ENCODE measurements at regions not wholly inside any gene's neighbourhood (a gene's known extent, or its start where the extent isn't known, plus 50 kb on each side); places are given as distances from the start of the nearest gene placed in this dataset.

DNA sequence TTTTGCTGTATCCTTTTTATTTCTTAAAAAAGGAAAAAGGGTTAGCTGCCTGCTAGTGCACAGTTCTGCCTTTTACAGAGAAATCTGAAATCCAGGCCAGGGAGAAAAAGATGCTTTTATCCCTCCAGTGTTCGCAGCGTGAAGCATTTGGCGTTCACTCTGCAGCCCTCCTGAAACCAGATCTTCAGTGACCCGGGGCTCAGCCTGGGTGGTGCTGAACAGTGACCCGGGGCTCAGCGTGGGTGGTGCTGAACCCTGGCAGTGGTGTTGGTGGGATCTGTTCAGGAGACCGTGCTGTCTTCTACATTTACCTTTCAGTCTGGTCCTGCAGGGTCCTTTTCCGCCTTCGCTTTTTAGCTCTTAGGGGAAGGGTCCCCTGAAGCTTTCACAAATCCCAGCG is 164.7 kb upstream of the KLF6 start:
- Mint-ChIP-seq H3K4me1 (ENCODE audit: unreplicated experiment) (no peaks in the 10 kb centered on the region), H3K4me3 (ENCODE audit: unreplicated experiment) (no peak overlapping the region), H3K9me3 (ENCODE audit: unreplicated experiment) (no peaks in the 10 kb centered on the region), H3K36me3 (ENCODE audit: low read depth, unreplicated experiment) (peaks cover 3% of the 10 kb centered on the region), H3K27ac (ENCODE audit: unreplicated experiment) (no peak overlapping the region), H3K27me3 (ENCODE audit: unreplicated experiment) (no peaks in the 10 kb centered on the region)
- no peak for TF ChIP-seq CTCF (IDR thresholded peaks at IDR 0.05; ENCODE audit: unreplicated experiment)
- DNase-seq (ENCODE audit: low spot score): no peak

DNA sequence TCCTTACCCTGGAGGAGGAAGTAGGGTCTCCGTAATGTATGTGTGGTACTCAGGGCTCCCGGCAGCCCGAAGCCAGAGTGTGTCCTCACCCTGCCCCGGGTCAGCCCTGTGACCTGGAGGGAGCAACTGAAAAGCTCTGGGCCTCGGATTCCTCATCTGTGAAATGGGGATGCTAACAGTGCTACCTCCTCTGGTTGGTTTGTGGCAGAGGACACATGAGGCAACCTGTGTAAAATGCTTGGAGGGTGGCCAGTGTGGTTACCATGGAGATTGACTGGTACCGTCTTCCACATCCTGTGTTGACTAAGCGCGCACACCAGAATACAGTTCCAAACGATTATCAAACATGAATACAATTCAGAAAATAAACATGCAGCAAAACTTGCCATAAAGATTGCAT is 163.8 kb upstream of the KLF6 start:
- no peak overlapping the region for H3K4me3 Mint-ChIP-seq (ENCODE audit: unreplicated experiment)
- peaks cover 3% of the 10 kb centered on the region for H3K36me3 Mint-ChIP-seq (ENCODE audit: low read depth, unreplicated experiment)
- TF ChIP-seq CTCF (IDR thresholded peaks at IDR 0.05; ENCODE audit: unreplicated experiment): no peak
- no peaks in the 10 kb centered on the region for H3K27me3 Mint-ChIP-seq (ENCODE audit: unreplicated experiment)
- no peaks in the 10 kb centered on the region for H3K9me3 Mint-ChIP-seq (ENCODE audit: unreplicated experiment)
- H3K27ac Mint-ChIP-seq (ENCODE audit: unreplicated experiment): peak overlapping the region; percentile 53
- no peaks in the 10 kb centered on the region for H3K4me1 Mint-ChIP-seq (ENCODE audit: unreplicated experiment)
- no peak for DNase-seq (ENCODE audit: low spot score)

GRCh38 chr10:3946234-3947229 is 161.5 kb upstream of the KLF6 start:
- Mint-ChIP-seq H3K4me1 (ENCODE audit: unreplicated experiment) (peaks cover 19% of the 10 kb centered on the region), H3K27ac (ENCODE audit: unreplicated experiment) (no peak overlapping the region), H3K27me3 (ENCODE audit: unreplicated experiment) (no peaks in the 10 kb centered on the region), H3K36me3 (ENCODE audit: low read depth, unreplicated experiment) (peaks cover 3% of the 10 kb centered on the region), H3K9me3 (ENCODE audit: unreplicated experiment) (no peaks in the 10 kb centered on the region), H3K4me3 (ENCODE audit: unreplicated experiment) (no peak overlapping the region)
- no peak for TF ChIP-seq CTCF (IDR thresholded peaks at IDR 0.05; ENCODE audit: unreplicated experiment)
- no peak for DNase-seq (ENCODE audit: low spot score)

DNA sequence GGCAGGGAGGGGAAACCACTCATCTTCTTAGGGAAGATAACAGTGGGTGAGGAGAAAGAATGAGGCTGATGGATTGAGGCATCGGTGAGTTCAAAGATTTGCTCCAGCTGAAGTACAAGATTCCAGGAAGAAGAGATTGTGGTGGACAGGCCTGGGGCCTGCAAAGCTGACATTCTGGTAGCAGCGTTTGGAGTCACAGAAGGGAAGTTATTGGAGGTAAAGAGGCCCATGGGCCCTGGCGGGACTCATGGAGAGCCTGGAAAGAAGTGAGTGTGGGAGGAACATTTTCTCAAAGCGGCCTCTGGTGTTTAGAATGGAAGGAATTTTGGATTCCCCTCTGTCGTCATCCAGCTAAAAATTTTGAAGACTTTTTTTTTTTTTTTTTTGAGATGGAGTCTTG is 160.0 kb upstream of the KLF6 start:
- H3K4me3 Mint-ChIP-seq (ENCODE audit: unreplicated experiment): no peak overlapping the region
- H3K36me3 Mint-ChIP-seq (ENCODE audit: low read depth, unreplicated experiment): peaks cover 3% of the 10 kb centered on the region
- H3K9me3 Mint-ChIP-seq (ENCODE audit: unreplicated experiment): no peaks in the 10 kb centered on the region
- no peak for TF ChIP-seq CTCF (IDR thresholded peaks at IDR 0.05; ENCODE audit: unreplicated experiment)
- no peaks in the 10 kb centered on the region for H3K27me3 Mint-ChIP-seq (ENCODE audit: unreplicated experiment)
- H3K4me1 Mint-ChIP-seq (ENCODE audit: unreplicated experiment): peaks cover 23% of the 10 kb centered on the region
- H3K27ac Mint-ChIP-seq (ENCODE audit: unreplicated experiment): no peak overlapping the region
- DNase-seq (ENCODE audit: low spot score): no peak

GRCh38 chr10:3944591-3944990 is 159.6 kb upstream of the KLF6 start:
- Mint-ChIP-seq H3K36me3 (ENCODE audit: low read depth, unreplicated experiment) (peaks cover 3% of the 10 kb centered on the region), H3K4me3 (ENCODE audit: unreplicated experiment) (no peak overlapping the region)
- no peak for TF ChIP-seq CTCF (IDR thresholded peaks at IDR 0.05; ENCODE audit: unreplicated experiment)

More at GRCh38 chr10:3944591-3944990, 159.6 kb upstream of the KLF6 start:
- H3K4me1 Mint-ChIP-seq (ENCODE audit: unreplicated experiment): peaks cover 23% of the 10 kb centered on the region
- no peak for DNase-seq (ENCODE audit: low spot score)
- H3K27me3 Mint-ChIP-seq (ENCODE audit: unreplicated experiment): no peaks in the 10 kb centered on the region
- no peaks in the 10 kb centered on the region for H3K9me3 Mint-ChIP-seq (ENCODE audit: unreplicated experiment)
- H3K27ac Mint-ChIP-seq (ENCODE audit: unreplicated experiment): no peak overlapping the region

All from endothelial cell (in vitro differentiated cells).